SU-DHL-6 (cell line): ENCODE measurements at regions not wholly inside any gene's neighbourhood (a gene's known extent, or its start where the extent isn't known, plus 50 kb on each side); places are given as distances from the start of the nearest gene placed in this dataset.

Experiments
- CTCF ChIP-seq: fragments of 200-600 bp; sonication (generic); IDR thresholded peaks from one replicate; pipeline ENCODE4 v1.5.1; 2017; ENCODE audit warnings: antibody characterized with exemption, mild to moderate bottlenecking, low read length, moderate library complexity; ENCODE audit not compliant: insufficient read depth, poor library complexity, severe bottlenecking
- EZH2phosphoT487 ChIP-seq: fragments of 200-600 bp; sonication (generic), shearing (Covaris generic); conservative IDR thresholded peaks from 2 replicates; pipeline ENCODE4 v1.6.1; 2018; ENCODE audit warnings: mild to moderate bottlenecking, antibody characterized with exemption, low read length, moderate library complexity, mixed read lengths

- TF ChIP-seq CTCF (no peak), EZH2phosphoT487 (no peak)
Observed at GRCh38 chrX:45743906-45744625, 543.4 kb upstream of the DIPK2B start.
